Endothelial cell of umbilical vein (primary cell): ENCODE measurements at regions not wholly inside any gene's neighbourhood (a gene's known extent, or its start where the extent isn't known, plus 50 kb on each side); places are given as distances from the start of the nearest gene placed in this dataset.

Experiments used
- BruUV-seq: library from RNA; stranded (reverse); fragments of 400-500 nt; replicated peaks from 2 replicates; lab custom pipeline; 2021; lab: Mats Ljungman, UMichigan
- CTCF ChIA-PET: fragments of 300-600, 350-600 bp; sonication (Branson Sonifier 250); formaldehyde crosslinking; loops from one replicate; lab custom pipeline; 2021; ENCODE audit warnings: antibody characterized with exemption, inconsistent platforms; lab: Charles Lee
- POLR2A ChIA-PET: fragments of 300-600, 350-600 bp; sonication (Branson Sonifier 250); formaldehyde crosslinking; loops from one replicate; lab custom pipeline; 2021; ENCODE audit warnings: antibody characterized with exemption, inconsistent platforms; lab: Charles Lee
- DNase-seq: peaks from one replicate; pipeline ENCODE4 v3.0.0-alpha.2; 2011; ENCODE audit warnings: low read depth, low spot score
- FAIRE-seq: peaks from 2 replicates; lab custom pipeline; 2011; peaks lifted over from hg19 to GRCh38; lab: Jason Lieb, UNC
- H2AFZ ChIP-seq: 2 replicates; pipeline ENCODE4 v1.6.0; 2012; ENCODE audit warnings: low read depth, low read length, control low read depth, inconsistent platforms
- H3K27ac ChIP-seq: 2 replicates; pipeline ENCODE4 v1.5.1; 2011; ENCODE audit warnings: low read depth, mild to moderate bottlenecking, control low read depth, low read length, moderate library complexity; ENCODE audit not compliant: insufficient read depth
- H3K27me3 ChIP-seq, 2 experiments: 2 replicates each; pipeline versions ENCODE4 v1.6.0 to v1.6.1; 2011; ENCODE audit warnings: low read length in 2 of 2, mixed read lengths in 1 of 2; ENCODE audit not compliant: control insufficient read depth in 2 of 2, insufficient read depth in 2 of 2
- H3K36me3 ChIP-seq, 2 experiments: 2 replicates in 1 of 2; 3 replicates in 1 of 2; pipeline ENCODE4 v1.5.1; 2011; ENCODE audit warnings: low read length in 2 of 2, mild to moderate bottlenecking in 1 of 2, moderate library complexity in 1 of 2; ENCODE audit not compliant: control insufficient read depth in 2 of 2, insufficient read depth in 2 of 2; ENCODE audit errors: extremely low read depth in 1 of 2
- H3K4me1 ChIP-seq: 3 replicates; pipeline ENCODE4 v1.5.1; 2011; ENCODE audit warnings: mild to moderate bottlenecking, low read length; ENCODE audit not compliant: control insufficient read depth, insufficient read depth; ENCODE audit errors: extremely low read depth
- H3K4me2 ChIP-seq: 2 replicates; pipeline ENCODE4 v1.6.1; 2011; ENCODE audit warnings: low read length, control low read depth, mixed read lengths; ENCODE audit not compliant: insufficient read depth
- H3K4me3 ChIP-seq, 3 experiments: fragments of 200-600 bp in 1 of 3; sonication (generic), shearing (Covaris generic) in 1 of 3; replicated peaks in 1 of 3; 2 replicates each; pipeline ENCODE4 v1.5.1; 2011 to 2016; ENCODE audit warnings: control low read depth in 3 of 3, low read length in 3 of 3, mild to moderate bottlenecking in 2 of 3, inconsistent platforms in 1 of 3, low read depth in 1 of 3, moderate library complexity in 1 of 3; ENCODE audit not compliant: insufficient read depth in 1 of 3
- H3K79me2 ChIP-seq: 2 replicates; pipeline ENCODE4 v1.6.0; 2012; ENCODE audit warnings: low read length, inconsistent platforms; ENCODE audit not compliant: control insufficient read depth, insufficient read depth
- H3K9ac ChIP-seq: replicated peaks from 2 replicates; pipeline ENCODE3; 2011; ENCODE audit warnings: low read length, control low read depth; ENCODE audit not compliant: insufficient read depth; ENCODE audit errors: extremely low read depth
- H3K9me1 ChIP-seq: replicated peaks from 3 replicates; pipeline ENCODE4 v1.6.0; 2011; ENCODE audit warnings: mild to moderate bottlenecking, low read length; ENCODE audit not compliant: control insufficient read depth, insufficient read depth; ENCODE audit errors: extremely low read depth
- H3K9me3 ChIP-seq: replicated peaks from 2 replicates; pipeline ENCODE4 v1.5.1; 2012; ENCODE audit warnings: low read length, inconsistent platforms; ENCODE audit not compliant: control insufficient read depth, insufficient read depth
- H4K20me1 ChIP-seq: replicated peaks from 2 replicates; pipeline ENCODE3; 2011; ENCODE audit warnings: mild to moderate bottlenecking, low read length; ENCODE audit not compliant: control insufficient read depth, insufficient read depth; ENCODE audit errors: extremely low read depth
- EZH2 ChIP-seq: IDR thresholded peaks from 2 replicates; pipeline ENCODE4 v1.6.1; 2012; ENCODE audit warnings: borderline replicate concordance, low read depth, mild to moderate bottlenecking, moderate library complexity, low read length, inconsistent platforms; ENCODE audit not compliant: severe bottlenecking
- FOS ChIP-seq: IDR thresholded peaks from 2 replicates; pipeline ENCODE4 v1.6.1; 2011; ENCODE audit warnings: mild to moderate bottlenecking, low read length, moderate library complexity, borderline replicate concordance; ENCODE audit not compliant: insufficient read depth
- GATA2 ChIP-seq: IDR thresholded peaks from 2 replicates; pipeline ENCODE4 v1.7.0; 2011; ENCODE audit warnings: low read depth, mild to moderate bottlenecking, moderate library complexity, mixed read lengths, low read length; ENCODE audit not compliant: insufficient read length, insufficient read depth
- JUN ChIP-seq: IDR thresholded peaks from 2 replicates; pipeline ENCODE4 v1.6.1; 2011; ENCODE audit warnings: borderline replicate concordance, low read depth; ENCODE audit not compliant: insufficient read length, insufficient read depth
- MYC ChIP-seq: IDR thresholded peaks from one replicate; pipeline ENCODE4 v1.6.1; 2011; ENCODE audit warnings: mild to moderate bottlenecking, low read depth, low read length
- POLR2A ChIP-seq: IDR thresholded peaks from 2 replicates; pipeline ENCODE4 v1.6.1; 2012; ENCODE audit warnings: low read depth, mild to moderate bottlenecking, control low read depth, low read length
- POLR2AphosphoS5 ChIP-seq: IDR thresholded peaks from 2 replicates; pipeline ENCODE4 v1.6.1; 2012; ENCODE audit warnings: low read depth, mild to moderate bottlenecking, control low read depth, low read length, moderate library complexity; ENCODE audit not compliant: insufficient read depth
- dilution Hi-C: fragments of 300-500 bp; cut with MboI; formaldehyde crosslinking; loops from one replicate; pipeline ENCODE4 v1.15.0; 2019; ENCODE audit warnings: low sequenced_read_pairs; ENCODE audit not compliant: extremely low pct_ligation_motif_present
- intact Hi-C: fragments of 100-400 bp; cut with micrococcal nuclease; formaldehyde crosslinking; loops from one replicate; pipeline ENCODE4 v1.10.0; 2022
- TF ChIP-seq, protein P1 (sequence below), 2 donors: IDR thresholded peaks; 1 replicate in 1 of 2; 2 replicates in 1 of 2; pipeline ENCODE4 v1.5.1; 2011; ENCODE audit warnings: low read length in 2 of 2, mild to moderate bottlenecking in 2 of 2, moderate library complexity in 2 of 2, control low read depth in 1 of 2, inconsistent platforms in 1 of 2, low read depth in 1 of 2; ENCODE audit not compliant: insufficient read depth in 1 of 2; ENCODE audit errors: extremely low read depth in 1 of 2
- TF ChIP-seq, protein P2 (sequence below): IDR thresholded peaks from 2 replicates; pipeline ENCODE4 v1.6.1; 2011; ENCODE audit not compliant: insufficient read depth, insufficient read length

DNA sequence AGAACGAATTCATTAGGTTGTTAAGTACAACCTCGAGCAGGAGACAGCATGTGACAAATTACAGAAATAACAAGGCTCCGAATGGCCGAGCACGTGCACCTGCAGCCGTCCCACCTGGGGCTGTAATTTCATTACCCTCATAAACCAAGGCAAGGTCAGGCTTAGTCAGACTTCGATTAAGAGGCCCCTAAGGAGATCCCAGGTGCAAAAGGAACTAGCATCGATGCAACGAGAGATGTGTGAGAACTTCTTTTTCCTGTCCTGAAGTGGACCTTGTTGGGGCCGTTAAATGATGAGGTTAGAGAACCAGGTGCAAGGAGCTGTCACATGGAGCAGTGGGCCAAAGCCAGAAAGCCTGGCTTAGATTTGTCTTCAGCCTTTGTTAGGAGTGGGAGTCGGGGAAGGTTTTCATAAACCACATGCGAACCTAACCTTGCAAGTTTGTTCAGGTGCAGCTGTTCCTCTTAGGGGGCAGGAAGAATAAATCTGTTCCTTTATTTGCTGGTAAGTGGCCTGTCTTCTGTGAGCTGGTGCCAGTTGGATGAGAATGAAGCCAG lies 559.9 kb upstream of the MCTP2 start:
- no peak overlapping the region for H3K4me3 ChIP-seq
- no peaks in the 10 kb centered on the region for H3K9me1 ChIP-seq
- H3K27ac ChIP-seq, result no peak overlapping the region
- TF ChIP-seq JUN, result no peak
- TF ChIP-seq MYC, result no peak
- TF ChIP-seq POLR2A, result no peak
- no peak for TF ChIP-seq POLR2AphosphoS5
- TF ChIP-seq, protein P1, sequence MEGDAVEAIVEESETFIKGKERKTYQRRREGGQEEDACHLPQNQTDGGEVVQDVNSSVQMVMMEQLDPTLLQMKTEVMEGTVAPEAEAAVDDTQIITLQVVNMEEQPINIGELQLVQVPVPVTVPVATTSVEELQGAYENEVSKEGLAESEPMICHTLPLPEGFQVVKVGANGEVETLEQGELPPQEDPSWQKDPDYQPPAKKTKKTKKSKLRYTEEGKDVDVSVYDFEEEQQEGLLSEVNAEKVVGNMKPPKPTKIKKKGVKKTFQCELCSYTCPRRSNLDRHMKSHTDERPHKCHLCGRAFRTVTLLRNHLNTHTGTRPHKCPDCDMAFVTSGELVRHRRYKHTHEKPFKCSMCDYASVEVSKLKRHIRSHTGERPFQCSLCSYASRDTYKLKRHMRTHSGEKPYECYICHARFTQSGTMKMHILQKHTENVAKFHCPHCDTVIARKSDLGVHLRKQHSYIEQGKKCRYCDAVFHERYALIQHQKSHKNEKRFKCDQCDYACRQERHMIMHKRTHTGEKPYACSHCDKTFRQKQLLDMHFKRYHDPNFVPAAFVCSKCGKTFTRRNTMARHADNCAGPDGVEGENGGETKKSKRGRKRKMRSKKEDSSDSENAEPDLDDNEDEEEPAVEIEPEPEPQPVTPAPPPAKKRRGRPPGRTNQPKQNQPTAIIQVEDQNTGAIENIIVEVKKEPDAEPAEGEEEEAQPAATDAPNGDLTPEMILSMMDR (IDR thresholded peaks at IDR 0.05; ENCODE audit: extremely low read depth in 1 of 2, insufficient read depth in 1 of 2, low read depth in 1 of 2, low read length in 2 of 2), result no peak
- no peak for TF ChIP-seq GATA2
- no peak for TF ChIP-seq FOS
- no peak for TF ChIP-seq EZH2
- TF ChIP-seq, protein P2, sequence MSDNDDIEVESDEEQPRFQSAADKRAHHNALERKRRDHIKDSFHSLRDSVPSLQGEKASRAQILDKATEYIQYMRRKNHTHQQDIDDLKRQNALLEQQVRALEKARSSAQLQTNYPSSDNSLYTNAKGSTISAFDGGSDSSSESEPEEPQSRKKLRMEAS, result no peak
- ChIA-PET POLR2A (no interaction called here), CTCF (no interaction called here)
- H3K4me2 ChIP-seq, result no peak overlapping the region
- H3K79me2 ChIP-seq, result no peaks in the 10 kb centered on the region
- no peaks in the 10 kb centered on the region for H4K20me1 ChIP-seq
- H2AFZ ChIP-seq, result no peak overlapping the region
- no peaks in the 10 kb centered on the region for H3K4me1 ChIP-seq
- H3K36me3 ChIP-seq, result no peaks in the 10 kb centered on the region
- BruUV-seq, result no TSS peak
- dilution Hi-C loops (no loop called here), intact Hi-C loops (no loop called here)
- H3K9ac ChIP-seq, result no peak overlapping the region
- no peaks in the 10 kb centered on the region for H3K9me3 ChIP-seq
- H3K27me3 ChIP-seq, result no peaks in the 10 kb centered on the region
- DNase-seq (no peak), FAIRE-seq (no peak)
